HPDE6-E6E7 (cell line): ENCODE measurements at regions not wholly inside any gene's neighbourhood (a gene's known extent, or its start where the extent isn't known, plus 50 kb on each side); places are given as distances from the start of the nearest gene placed in this dataset.

Experiments
- DNase-seq: peaks from one replicate; pipeline ENCODE4 v3.0.0; 2011; ENCODE audit warnings: missing footprints; ENCODE audit errors: extremely low spot score

DNA sequence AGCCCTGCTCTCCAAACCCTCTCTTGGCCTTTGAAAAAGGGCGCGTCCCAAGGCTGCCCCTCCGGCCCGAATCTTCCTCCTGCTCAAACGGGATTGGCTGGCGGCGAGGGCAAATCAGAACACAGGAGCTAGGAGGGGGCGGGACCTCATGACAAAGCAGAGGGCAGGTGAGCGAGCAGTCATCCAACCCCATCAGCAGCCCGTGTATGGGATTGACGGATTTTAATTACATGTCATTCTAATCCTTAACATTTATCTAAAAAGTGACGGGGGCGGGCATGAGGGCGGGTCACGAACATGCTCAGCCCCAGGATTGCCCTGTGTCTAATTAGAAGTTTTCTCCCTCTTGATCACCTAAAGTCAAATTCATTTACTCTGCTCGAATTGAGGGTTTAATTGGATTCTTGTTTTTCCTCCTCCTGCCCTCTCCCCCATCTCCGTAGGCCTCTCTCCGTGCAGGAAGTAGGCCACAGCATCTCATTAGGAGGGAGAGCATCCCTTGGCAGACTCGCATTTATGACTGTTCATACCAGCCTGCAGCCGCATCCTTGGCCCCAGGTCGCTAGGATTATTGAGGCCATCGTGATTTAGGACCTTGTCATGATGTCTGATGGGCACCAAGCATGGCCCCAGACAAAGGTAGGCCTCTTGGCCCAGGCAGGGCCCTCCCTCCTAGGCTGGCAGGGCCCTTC is 147.1 kb downstream of the CHST1 start:
- DNase-seq: no peak

DNA sequence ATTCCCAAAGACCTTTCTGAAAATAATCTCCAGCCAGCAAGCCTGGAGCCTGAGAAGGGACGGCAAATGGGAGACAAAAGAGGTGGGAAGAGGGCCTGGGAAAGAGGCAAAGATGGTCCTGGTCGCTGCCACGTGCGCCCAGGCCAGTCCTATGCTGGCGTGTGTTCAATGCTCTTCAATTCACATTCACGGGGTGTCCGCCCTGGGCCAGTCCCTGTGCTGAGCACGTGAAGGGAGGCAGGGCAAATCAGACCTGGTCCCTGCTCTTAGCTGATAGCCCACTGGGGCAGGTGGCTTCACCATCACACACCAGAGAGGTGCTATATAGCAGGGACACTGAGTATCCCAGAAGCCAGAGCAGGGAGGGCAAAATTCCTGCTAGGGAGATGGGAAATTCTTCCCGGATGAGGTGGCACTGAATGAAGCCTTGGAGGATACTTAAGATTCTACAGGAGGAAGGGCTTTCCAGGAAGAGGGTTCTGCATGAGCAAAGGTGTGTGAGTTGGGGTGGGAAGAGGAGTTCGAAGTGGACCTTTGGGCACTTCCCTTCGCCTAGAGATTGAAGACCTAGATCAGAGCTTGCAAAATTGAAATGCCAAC is 148.2 kb downstream of the CHST1 start:
- DNase-seq: no peak

DNA sequence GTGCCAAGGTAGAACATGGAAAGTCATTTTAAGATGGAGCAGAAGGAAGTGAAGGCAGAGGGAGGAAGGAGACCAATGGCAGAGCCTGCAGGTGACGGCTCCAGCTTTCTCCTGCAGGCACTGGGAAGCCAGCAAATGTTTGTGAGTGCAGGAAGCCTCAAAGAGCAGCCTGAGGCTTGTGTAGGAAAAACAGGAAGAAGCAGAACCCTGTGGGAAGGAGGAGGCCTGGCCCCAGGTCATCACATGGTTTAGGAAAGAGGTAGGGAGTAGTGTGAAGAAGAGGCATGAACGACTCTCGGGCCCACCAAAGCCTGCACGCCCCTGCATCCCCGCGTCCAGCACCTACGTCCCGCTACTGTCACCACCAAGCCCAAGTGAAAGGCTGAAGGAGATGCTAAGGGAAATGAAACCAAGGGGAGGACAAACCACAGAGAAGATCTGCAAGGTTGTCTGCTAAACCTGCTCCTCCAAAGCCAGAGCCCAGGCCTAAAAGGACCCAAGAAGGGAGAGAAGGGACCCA is 151.5 kb downstream of the CHST1 start:
- DNase-seq: no peak

- no peak for DNase-seq
These were observed 152.8 kb downstream of the CHST1 start for GRCh38 chr11:45512471-45513148.

DNA sequence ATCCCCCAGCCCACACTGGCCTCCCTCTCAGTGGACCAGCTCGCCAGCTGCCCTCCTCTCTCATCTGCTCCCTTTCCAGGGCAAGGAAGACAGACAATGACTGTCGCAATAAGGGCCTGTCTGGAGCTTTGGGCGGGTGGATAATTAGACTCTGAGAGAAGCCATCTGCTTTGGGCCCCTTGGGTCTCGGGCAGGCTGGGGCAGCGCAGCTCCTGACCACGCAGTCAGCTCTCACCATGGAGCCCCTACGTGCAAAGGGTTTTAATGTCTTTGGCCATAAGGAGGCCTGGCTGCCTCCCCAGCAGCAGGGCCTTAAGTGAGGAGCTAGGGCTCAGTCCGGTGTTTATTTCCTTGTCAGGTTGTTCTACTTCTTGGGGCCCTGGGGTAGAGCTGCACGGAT is 153.9 kb downstream of the CHST1 start:
- no peak for DNase-seq

GRCh38 chr11:45507916-45508315 is 157.5 kb downstream of the CHST1 start:
- no peak for DNase-seq

DNA sequence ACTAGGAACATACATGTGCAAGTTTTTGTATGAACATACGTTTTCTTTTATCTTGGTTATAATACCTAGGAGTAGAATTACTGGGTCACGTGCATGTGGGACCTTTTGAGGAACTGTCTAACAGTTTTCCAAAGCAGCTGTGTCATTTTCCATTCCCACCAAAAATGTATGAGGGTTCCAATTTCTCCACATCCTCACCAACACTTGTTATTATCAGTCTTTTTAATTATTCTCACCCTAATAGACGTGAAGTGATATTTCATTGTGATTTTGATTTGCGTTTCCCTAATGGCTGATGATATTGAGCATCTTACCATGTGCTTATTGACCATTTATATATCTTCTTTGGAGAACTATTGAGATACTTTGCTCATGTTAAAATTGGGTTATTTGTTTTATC is 162.1 kb downstream of the CHST1 start:
- DNase-seq: no peak

GRCh38 chr11:45502226-45502545 is 163.2 kb downstream of the CHST1 start:
- no peak for DNase-seq

- no peak for DNase-seq
These were observed 163.8 kb downstream of the CHST1 start for GRCh38 chr11:45501392-45502225.

DNA sequence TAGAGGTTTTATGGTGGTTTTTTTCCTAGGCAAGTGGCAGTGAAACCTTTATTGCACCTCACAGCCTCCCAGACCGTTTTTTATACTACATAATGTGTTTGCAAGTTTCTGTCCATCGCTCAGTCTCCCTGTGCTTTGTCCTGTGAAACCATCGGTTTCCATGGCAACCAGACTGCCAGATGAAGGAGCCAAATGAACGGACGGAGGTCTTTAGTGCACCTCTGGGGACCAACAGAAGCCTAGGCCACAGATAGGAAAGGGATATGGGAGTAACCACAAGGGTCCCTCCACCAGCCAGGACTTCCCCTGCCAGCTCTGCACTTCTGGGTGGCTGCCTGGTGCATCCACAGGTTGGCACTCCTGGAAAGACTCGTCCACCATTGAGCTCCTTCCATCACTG is 165.0 kb downstream of the CHST1 start:
- DNase-seq: no peak

GRCh38 chr11:45494738-45495137 is 170.7 kb downstream of the CHST1 start:
- no peak for DNase-seq

DNA sequence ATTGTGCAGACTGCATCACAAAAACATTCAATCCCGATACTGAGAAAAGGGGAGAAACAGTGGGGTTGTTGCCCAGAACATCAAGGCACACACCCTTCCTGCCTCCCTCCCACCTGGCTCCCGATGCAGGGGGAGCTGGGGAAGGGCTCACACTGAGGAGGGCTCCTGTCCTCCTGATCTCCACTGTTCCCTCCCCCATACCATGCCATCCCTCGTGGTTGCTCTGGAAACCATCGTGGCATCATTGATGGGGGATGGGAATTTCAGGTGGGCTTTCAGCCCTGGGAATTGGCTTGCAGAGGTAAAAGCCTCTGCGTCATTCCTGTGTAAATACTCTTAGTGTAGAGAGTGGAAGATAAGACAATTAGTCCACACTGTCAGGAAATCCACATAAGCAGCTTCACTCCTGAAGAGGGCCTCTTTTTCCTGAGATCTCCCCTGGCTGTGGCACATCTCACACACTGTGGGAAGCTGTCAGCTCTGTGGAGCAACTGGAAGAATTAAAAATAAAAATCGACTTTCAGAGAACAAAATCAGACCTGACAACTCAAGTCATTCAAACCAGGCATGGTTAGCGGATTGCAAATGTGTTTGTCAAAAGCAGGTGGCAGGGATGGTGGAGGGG is 176.0 kb downstream of the CHST1 start:
- no peak for DNase-seq

DNA sequence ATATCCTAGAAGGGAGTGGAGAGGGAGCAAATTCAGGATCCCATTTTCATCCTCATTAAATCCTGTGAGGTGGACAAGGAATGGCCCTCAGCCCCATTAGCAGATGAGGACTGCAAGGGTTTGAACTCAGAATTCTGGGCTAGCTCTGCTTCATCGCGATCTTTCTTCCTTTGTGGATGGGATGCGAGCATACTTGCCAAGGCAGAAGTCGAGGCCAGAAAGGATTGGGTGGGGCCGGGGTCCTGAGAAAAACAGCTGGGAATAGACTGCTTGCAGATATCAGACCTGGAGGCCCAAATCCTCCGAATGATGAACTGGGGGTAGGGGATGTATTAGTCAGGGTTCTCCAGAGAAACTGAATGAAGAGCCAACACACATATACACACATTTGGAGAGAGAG is 179.0 kb downstream of the CHST1 start:
- no peak for DNase-seq

GRCh38 chr11:45485070-45485707 is 180.2 kb downstream of the CHST1 start:
- DNase-seq: no peak

- no peak for DNase-seq
These were observed 181.0 kb downstream of the CHST1 start for GRCh38 chr11:45484326-45484883.

GRCh38 chr11:45483416-45483815 is 182.0 kb downstream of the CHST1 start:
- no peak for DNase-seq

- DNase-seq: no peak
These were observed 183.1 kb downstream of the CHST1 start for GRCh38 chr11:45482331-45482730.

DNA sequence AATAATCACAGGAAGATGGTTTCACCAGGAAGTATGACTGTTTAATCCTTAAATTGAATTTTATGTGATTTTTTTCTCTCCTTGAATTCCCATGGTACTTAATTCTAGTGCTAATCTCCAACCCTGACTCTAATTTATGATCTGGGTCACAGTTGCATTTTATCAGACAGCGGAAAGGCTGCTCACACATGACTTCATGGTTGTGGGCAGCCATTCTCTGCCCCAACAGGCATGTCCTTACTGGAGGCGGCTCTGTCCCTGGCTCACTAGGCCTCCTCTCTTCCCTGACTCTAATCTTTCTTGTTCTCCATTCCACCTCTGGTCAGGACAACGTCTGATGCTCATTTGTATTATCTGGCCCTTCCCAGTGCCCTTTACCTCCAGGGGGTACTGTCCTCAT is 184.4 kb downstream of the CHST1 start:
- no peak for DNase-seq

DNA sequence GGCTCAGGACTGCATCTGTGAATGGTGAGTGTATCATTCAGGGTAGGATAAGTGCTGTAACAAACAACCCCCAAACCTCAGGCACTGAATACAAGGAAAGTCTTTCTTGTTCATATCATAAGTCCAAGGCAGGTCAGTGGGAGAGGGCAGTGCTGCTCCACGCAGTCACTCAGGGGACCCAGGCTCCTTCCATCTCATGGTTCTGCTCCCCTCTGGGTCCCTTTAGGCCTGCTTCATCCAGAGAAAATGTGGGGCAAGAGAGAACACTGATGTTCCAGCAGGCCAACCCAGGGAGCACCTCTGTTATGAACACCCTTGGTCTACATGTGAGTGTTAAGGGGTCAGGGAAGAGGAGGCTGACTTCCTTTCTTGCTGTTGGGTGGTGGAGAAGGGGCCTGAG is 187.8 kb downstream of the CHST1 start:
- no peak for DNase-seq

GRCh38 chr11:45476126-45476525 is 189.3 kb downstream of the CHST1 start:
- no peak for DNase-seq

DNA sequence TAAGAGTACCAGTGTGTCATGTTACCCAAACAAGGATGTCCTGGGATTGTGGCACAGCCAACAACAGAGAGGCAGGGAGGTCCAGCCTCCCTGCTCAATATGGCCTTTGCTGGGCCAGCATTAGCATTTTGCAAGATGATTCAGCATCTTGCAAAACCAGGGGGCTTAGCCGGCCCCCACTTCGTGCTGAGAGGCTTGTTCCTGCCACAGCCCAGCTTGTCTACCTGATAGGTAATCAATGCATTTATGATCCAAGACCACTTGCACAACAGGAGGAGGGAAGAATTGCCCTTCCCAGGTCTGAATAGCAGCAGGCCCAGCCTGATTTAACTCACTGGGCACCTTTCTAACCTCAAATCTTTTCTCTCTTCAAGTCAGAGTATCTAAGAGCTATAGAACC is 189.0 kb upstream of the SYT13 start:
- DNase-seq: no peak
